ENCODE measurements at regions not wholly inside any gene's neighbourhood (a gene's known extent, or its start where the extent isn't known, plus 50 kb on each side); places are given as distances from the start of the nearest gene placed in this dataset.

DNA sequence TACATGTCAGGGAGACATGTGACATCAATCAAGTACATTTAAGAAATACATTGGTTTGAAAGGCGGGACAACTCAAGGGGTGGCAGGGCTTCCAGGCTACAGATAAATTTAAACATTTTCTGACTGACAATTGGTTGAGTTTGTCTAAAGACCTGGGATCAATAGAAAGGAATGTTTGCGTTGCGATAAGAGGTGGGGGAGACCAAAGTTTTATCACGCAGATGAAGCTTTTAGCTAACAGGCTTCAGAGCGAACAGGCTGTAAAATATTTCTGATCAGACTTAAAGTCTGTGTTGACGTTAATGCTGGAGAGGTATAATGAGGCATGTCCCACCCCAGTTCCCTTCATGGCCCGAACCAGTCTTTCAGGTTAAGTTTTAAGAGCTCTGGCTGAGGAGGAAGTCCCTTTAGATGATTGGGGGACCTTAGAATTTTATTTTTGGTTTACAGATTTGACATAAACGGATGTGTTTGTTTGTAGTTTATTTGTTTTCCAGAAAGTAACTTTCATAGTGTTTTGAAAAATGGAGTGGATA is 346.7 kb upstream of the RASGEF1B start:
- TF ChIP-seq TAF1 (IDR thresholded peaks at IDR 0.05; ENCODE audit: borderline replicate concordance, insufficient read depth, low read length) (no peak), SIN3A (IDR thresholded peaks at IDR 0.05; ENCODE audit: borderline replicate concordance, insufficient read depth, low read length) (no peak), FOXP2 (optimal IDR thresholded peaks at IDR 0.05; ENCODE audit: borderline replicate concordance, extremely low read depth, extremely low read length, insufficient read depth) (no peak), POLR2AphosphoS5 (IDR thresholded peaks at IDR 0.05; ENCODE audit: low read depth, low read length) (no peak)
- TF ChIP-seq, protein P1, sequence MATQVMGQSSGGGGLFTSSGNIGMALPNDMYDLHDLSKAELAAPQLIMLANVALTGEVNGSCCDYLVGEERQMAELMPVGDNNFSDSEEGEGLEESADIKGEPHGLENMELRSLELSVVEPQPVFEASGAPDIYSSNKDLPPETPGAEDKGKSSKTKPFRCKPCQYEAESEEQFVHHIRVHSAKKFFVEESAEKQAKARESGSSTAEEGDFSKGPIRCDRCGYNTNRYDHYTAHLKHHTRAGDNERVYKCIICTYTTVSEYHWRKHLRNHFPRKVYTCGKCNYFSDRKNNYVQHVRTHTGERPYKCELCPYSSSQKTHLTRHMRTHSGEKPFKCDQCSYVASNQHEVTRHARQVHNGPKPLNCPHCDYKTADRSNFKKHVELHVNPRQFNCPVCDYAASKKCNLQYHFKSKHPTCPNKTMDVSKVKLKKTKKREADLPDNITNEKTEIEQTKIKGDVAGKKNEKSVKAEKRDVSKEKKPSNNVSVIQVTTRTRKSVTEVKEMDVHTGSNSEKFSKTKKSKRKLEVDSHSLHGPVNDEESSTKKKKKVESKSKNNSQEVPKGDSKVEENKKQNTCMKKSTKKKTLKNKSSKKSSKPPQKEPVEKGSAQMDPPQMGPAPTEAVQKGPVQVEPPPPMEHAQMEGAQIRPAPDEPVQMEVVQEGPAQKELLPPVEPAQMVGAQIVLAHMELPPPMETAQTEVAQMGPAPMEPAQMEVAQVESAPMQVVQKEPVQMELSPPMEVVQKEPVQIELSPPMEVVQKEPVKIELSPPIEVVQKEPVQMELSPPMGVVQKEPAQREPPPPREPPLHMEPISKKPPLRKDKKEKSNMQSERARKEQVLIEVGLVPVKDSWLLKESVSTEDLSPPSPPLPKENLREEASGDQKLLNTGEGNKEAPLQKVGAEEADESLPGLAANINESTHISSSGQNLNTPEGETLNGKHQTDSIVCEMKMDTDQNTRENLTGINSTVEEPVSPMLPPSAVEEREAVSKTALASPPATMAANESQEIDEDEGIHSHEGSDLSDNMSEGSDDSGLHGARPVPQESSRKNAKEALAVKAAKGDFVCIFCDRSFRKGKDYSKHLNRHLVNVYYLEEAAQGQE (IDR thresholded peaks at IDR 0.05; ENCODE audit: insufficient read depth in 1 of 2, low read depth in 2 of 2, low read length in 2 of 2) = no peak

DNA sequence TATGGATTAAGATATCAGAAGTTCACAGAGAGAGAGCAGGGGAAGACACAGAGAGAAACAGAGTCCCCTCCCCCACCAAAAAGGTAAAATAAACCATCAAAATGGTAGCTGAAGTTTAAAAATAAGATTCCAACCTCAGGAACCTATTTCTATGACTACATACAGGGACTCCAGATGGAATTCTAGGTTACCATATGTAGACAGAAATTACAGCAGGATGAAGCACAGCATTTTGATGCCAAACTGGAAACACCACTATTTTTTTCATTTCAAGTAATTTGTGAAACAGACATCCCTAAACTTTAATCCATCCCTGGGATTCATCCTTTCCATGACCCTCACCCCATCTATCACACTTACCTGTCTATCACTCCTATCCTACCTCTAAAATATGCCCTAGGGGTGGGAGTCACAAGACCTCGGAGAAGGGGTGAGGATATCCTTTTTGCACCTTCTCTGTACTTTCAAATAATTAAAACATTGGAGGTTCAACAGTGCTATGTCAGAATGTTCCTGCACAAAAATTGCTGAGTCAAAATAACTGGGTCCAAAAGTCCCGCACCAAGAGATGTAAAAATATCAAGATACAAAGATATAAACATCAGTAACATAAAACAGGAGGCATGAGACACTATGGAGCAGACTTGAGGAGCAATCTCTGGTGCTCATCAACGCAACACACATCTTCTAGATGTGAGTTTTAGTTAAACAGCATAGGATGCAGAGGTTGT is 344.5 kb upstream of the RASGEF1B start:
- TF ChIP-seq, protein P1 (IDR thresholded peaks at IDR 0.05; ENCODE audit: insufficient read depth in 1 of 2, low read depth in 2 of 2, low read length in 2 of 2) = no peak

DNA sequence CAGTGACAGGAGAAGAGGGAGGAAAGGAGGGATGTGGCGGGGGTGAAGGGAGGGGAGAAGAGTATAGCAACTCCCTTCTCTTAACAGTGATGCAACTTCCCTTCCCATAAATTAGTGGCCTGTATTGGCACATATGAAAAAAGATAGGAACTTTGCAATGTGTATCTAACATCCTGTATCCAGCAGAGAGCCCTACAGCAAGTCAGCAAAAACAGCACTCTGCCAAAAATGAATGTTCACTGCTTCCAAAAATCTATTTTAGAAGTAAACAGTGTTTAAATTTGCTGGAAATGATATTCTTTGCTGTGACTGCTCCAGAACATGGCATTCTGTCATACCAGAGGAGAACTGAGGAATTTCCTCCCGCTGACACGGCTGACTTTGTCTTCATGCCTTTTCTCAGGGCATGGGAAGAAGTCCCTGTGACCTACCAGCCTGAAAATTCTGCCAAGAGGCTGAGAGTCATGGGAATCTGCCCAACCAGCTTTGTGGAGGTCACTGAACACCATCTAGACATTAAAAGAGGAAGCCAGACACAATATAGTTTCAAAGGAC is 343.4 kb upstream of the RASGEF1B start:
- no peak for TF ChIP-seq FOXP2 (optimal IDR thresholded peaks at IDR 0.05; ENCODE audit: borderline replicate concordance, extremely low read depth, extremely low read length, insufficient read depth)
- no peak for TF ChIP-seq POLR2AphosphoS5 (IDR thresholded peaks at IDR 0.05; ENCODE audit: low read depth, low read length)
- TF ChIP-seq, protein P1 (IDR thresholded peaks at IDR 0.05; ENCODE audit: insufficient read depth in 1 of 2, low read depth in 2 of 2, low read length in 2 of 2) = no peak
- no peak for TF ChIP-seq TAF1 (IDR thresholded peaks at IDR 0.05; ENCODE audit: borderline replicate concordance, insufficient read depth, low read length)
- no peak for TF ChIP-seq SIN3A (IDR thresholded peaks at IDR 0.05; ENCODE audit: borderline replicate concordance, insufficient read depth, low read length)

DNA sequence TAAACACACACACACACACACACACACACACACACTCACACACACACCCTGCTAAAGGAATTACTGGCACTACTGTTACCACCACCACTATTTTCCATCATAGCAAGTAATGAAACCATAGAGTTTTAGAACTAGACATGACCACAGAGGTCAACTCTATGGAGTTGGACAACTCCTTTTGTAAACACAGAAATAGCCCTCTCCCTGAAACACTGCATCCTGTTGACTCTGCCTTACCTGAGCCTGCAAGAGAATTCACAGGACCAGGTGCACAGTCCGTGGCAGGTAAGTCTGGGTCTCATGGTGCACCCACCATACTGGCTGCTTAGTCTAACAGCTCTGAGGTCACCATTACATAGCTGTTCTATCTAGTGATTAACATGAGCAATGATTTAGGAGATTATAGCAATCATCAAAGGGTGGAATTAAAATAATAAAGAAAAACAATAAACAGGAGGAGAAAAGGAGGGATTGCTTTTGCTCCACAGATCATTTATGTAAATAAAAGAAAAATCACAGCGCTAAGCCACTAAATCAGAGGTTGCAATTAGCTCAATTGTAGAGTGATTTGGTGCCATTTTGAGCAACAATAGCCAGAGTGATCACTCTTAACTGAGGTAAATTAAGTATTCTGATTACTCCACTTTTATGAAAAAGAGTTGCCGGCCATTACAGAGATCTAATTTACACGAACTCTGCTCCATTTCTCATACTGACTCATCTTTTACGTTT is 340.0 kb upstream of the RASGEF1B start:
- TF ChIP-seq, protein P1 (IDR thresholded peaks at IDR 0.05; ENCODE audit: insufficient read depth in 1 of 2, low read depth in 2 of 2, low read length in 2 of 2) = no peak
- TF ChIP-seq TAF1 (IDR thresholded peaks at IDR 0.05; ENCODE audit: borderline replicate concordance, insufficient read depth, low read length) = no peak
- no peak for TF ChIP-seq POLR2AphosphoS5 (IDR thresholded peaks at IDR 0.05; ENCODE audit: low read depth, low read length)
- TF ChIP-seq FOXP2 (optimal IDR thresholded peaks at IDR 0.05; ENCODE audit: borderline replicate concordance, extremely low read depth, extremely low read length, insufficient read depth) = no peak
- TF ChIP-seq SIN3A (IDR thresholded peaks at IDR 0.05; ENCODE audit: borderline replicate concordance, insufficient read depth, low read length) = no peak
